Stomach (tissue), 8 donors: ENCODE measurements at regions not wholly inside any gene's neighbourhood (a gene's known extent, or its start where the extent isn't known, plus 50 kb on each side); places are given as distances from the start of the nearest gene placed in this dataset.

ENCODE experiments used
- DNase-seq, 2 donors: peaks; one replicate each; pipeline versions ENCODE4 v3.0.0 to v3.0.0-alpha.2; 2013 to 2019
- H3K27ac ChIP-seq, 5 donors: fragments of 200-600 bp in 4 of 5; sonication (generic) in 4 of 5; one replicate each; pipeline ENCODE4 v1.5.1; 2013 to 2019; ENCODE audit warnings: mild to moderate bottlenecking in 1 of 5, moderate library complexity in 1 of 5
- H3K27me3 ChIP-seq, 3 donors: fragments of 200-600 bp; sonication (generic); one replicate each; pipeline ENCODE4 v1.5.1; 2017 to 2019; ENCODE audit warnings: mixed run types in 1 of 3
- H3K36me3 ChIP-seq, 4 donors: fragments of 200-600 bp; sonication (generic); 1 replicate in 3 of 4; 2 replicates in 1 of 4; pipeline ENCODE4 v1.5.1; 2016 to 2019
- H3K4me1 ChIP-seq, 4 donors: fragments of 200-600 bp; sonication (generic); one replicate each; pipeline ENCODE4 v1.5.1; 2016 to 2019
- H3K4me3 ChIP-seq, 4 donors: fragments of 200-600 bp; sonication (generic) in 3 of 4; one replicate each; pipeline ENCODE4 v1.5.1; 2016 to 2019; ENCODE audit warnings: mild to moderate bottlenecking in 1 of 4
- H3K9me3 ChIP-seq, 4 donors: fragments of 200-600 bp; sonication (generic); one replicate each; pipeline ENCODE4 v1.5.1; 2016 to 2019
- EP300 ChIP-seq: sonication (generic); formaldehyde crosslinking; IDR thresholded peaks from one replicate; pipeline ENCODE4 v1.6.1; 2017; ENCODE audit warnings: antibody characterized with exemption
- POLR2A ChIP-seq, 4 donors: fragments of 450-650 bp; IDR thresholded peaks; one replicate each; pipeline ENCODE4 v1.6.1; 2016; ENCODE audit warnings: antibody characterized with exemption in 4 of 4, control low read depth in 2 of 4, mild to moderate bottlenecking in 1 of 4, moderate library complexity in 1 of 4
- POLR2AphosphoS5 ChIP-seq, 3 donors: sonication (generic); formaldehyde crosslinking; IDR thresholded peaks; one replicate each; pipeline ENCODE4 v1.6.1; 2016; ENCODE audit warnings: antibody characterized with exemption in 3 of 3
- WGBS, 5 donors: extraction: QIAGEN DNeasy Blood & Tissue Kit in 3 of 5; methylation state at CpG; one replicate each; pipeline versions ENCODE4 v1.1.5 to v1.1.7; 2013 to 2018; 5-methylcytosine and 5-hydroxymethylcytosine counted together
- intact Hi-C: fragments of 100-400 bp; cut with DNase I; formaldehyde crosslinking; loops from one replicate; pipeline ENCODE4 v1.15.1; 2023; ENCODE audit warnings: low total_unique reads
- TF ChIP-seq, protein P1 (sequence below), 7 experiments: fragments of 450-650 bp in 4 of 7; fragments of 200-600 bp in 3 of 7; sonication (generic) in 3 of 7; IDR thresholded peaks; one replicate each; pipeline ENCODE4 v1.5.1; 2016 to 2019; ENCODE audit warnings: antibody characterized with exemption in 7 of 7, control low read depth in 2 of 7, mild to moderate bottlenecking in 1 of 7
- donor health status: healthy with polysubstance abuse.
- donor health status: Bipolar disorder and iron deficiency.
- donor health status: healthy.

GRCh38 chr4:148654131-148654530, 211.9 kb upstream of the NR3C2 start:
- Histone ChIP-seq H3K4me3 (no peak overlapping the region), H3K27ac (no peak overlapping the region), H3K27me3 (no peaks in the 10 kb centered on the region), H3K4me1 (peaks cover 0 to 8% (median 0%) of the 10 kb centered on the region in 4 donors), H3K9me3 (no peaks in the 10 kb centered on the region), H3K36me3 (no peaks in the 10 kb centered on the region)
- WGBS, 5 donors: 87 to 98% (median 95%) methylated on average over 2 of the region's 2 CpGs
- DNase-seq: no peak
- TF ChIP-seq POLR2A (IDR thresholded peaks at IDR 0.05) (no peak), POLR2AphosphoS5 (IDR thresholded peaks at IDR 0.05) (no peak), EP300 (no peak)
- TF ChIP-seq, protein P1, sequence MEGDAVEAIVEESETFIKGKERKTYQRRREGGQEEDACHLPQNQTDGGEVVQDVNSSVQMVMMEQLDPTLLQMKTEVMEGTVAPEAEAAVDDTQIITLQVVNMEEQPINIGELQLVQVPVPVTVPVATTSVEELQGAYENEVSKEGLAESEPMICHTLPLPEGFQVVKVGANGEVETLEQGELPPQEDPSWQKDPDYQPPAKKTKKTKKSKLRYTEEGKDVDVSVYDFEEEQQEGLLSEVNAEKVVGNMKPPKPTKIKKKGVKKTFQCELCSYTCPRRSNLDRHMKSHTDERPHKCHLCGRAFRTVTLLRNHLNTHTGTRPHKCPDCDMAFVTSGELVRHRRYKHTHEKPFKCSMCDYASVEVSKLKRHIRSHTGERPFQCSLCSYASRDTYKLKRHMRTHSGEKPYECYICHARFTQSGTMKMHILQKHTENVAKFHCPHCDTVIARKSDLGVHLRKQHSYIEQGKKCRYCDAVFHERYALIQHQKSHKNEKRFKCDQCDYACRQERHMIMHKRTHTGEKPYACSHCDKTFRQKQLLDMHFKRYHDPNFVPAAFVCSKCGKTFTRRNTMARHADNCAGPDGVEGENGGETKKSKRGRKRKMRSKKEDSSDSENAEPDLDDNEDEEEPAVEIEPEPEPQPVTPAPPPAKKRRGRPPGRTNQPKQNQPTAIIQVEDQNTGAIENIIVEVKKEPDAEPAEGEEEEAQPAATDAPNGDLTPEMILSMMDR (IDR thresholded peaks at IDR 0.05): no peak
- intact Hi-C loops: no loop called here

DNA sequence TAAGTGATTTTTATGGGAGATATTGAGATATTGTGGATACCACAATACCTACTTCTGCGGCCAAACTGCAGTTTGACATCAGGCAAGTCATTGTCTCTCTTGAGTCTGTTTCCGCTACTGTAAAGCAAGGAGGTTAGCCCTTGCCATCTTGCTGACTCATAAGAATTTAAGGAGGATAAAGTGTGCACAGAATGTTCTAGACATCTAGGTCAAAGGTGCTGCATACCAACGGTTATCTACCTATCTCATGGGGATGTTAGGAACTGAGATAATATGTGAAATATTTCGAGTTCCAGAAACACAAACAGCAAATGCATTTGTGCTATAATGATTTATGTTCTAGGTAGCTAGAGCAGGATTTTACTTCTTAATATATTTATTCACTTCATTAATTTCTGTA, 211.5 kb upstream of the NR3C2 start:
- no peaks in the 10 kb centered on the region for H3K27me3 ChIP-seq
- TF ChIP-seq POLR2AphosphoS5 (IDR thresholded peaks at IDR 0.05): no peak
- TF ChIP-seq POLR2A (IDR thresholded peaks at IDR 0.05): no peak
- WGBS, 5 donors: 66 to 80% (median 74%) methylated on average over 4 of the region's 4 CpGs
- no peaks in the 10 kb centered on the region for H3K9me3 ChIP-seq
- intact Hi-C loops: no loop called here
- H3K27ac ChIP-seq: no peak overlapping the region
- no peak for DNase-seq
- no peak overlapping the region for H3K4me3 ChIP-seq
- peaks cover 0 to 8% (median 0%) of the 10 kb centered on the region in 4 donors for H3K4me1 ChIP-seq
- H3K36me3 ChIP-seq: no peaks in the 10 kb centered on the region

DNA sequence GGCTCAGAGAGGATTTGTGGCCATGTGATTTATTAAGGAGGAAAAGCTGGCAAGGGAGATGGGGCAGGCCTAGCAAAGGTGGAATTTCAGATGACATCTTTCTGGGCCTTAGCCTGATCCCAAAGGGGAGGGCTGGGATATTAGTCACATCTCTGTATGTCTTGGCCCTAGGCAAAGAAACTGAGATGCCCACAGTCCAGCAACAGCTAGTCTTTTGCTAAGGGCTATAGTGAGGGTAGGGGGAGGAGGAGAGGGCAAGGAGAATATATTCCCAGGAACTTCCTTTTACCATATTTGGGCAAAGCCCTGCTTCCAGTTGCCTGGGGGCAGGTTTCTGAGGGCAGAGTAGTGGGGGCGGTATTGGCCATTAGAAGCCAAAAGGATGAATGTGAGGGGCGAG, 209.8 kb upstream of the NR3C2 start:
- intact Hi-C loops: no loop called here
- H3K9me3 ChIP-seq: no peaks in the 10 kb centered on the region
- WGBS, 5 donors: 86 to 92% (median 88%) methylated on average over 2 of the region's 2 CpGs
- no peaks in the 10 kb centered on the region for H3K36me3 ChIP-seq
- TF ChIP-seq POLR2A (IDR thresholded peaks at IDR 0.05) (no peak), POLR2AphosphoS5 (IDR thresholded peaks at IDR 0.05) (no peak), EP300 (no peak)
- TF ChIP-seq, protein P1 (IDR thresholded peaks at IDR 0.05): no peak
- no peak for DNase-seq
- no peaks in the 10 kb centered on the region for H3K27me3 ChIP-seq
- H3K4me1 ChIP-seq: peaks cover 0 to 8% (median 0%) of the 10 kb centered on the region in 4 donors
- H3K27ac ChIP-seq: no peak overlapping the region
- no peak overlapping the region for H3K4me3 ChIP-seq

DNA sequence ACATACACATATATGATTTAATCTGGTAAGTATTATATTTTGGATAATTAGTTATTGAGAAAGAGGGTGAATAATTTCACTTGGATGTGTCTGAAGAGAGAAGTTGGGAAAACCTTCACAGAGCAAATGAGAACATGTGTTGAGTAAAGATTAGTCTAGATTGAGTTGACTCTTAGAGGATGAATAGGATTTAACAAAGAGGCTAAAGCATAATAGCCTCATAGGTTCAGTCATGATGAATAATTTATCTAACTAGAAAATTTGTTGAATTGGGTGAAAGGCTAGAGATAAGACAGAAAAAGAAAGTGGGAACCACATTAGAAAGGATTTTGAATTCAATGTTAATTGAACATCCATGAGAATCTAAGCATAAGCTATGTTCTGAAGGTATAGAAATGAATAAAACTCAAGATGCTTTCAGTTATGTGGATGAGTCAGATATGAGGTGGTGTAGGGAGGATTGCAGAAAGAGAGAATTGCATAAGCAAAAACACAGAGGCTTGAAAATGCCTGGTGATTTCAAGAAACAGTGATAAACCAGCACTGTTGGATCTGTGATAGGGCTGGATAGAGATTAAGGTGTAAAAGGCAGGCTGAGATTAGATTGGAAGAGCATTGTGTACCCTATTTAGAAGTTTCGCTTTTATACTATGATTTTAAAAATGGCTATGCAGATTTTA, 207.6 kb upstream of the NR3C2 start:
- WGBS, 5 donors: 35 to 80% (median 56%) methylated on average over 1 of the region's 1 CpG

More for the DNA sequence above, 207.6 kb upstream of the NR3C2 start:
- TF ChIP-seq POLR2AphosphoS5 (IDR thresholded peaks at IDR 0.05) (no peak), EP300 (no peak), POLR2A (IDR thresholded peaks at IDR 0.05) (no peak)
- TF ChIP-seq, protein P1 (IDR thresholded peaks at IDR 0.05): no peak
- intact Hi-C loops: no loop called here
- Histone ChIP-seq H3K27ac (no peak overlapping the region), H3K36me3 (no peaks in the 10 kb centered on the region), H3K4me3 (no peak overlapping the region), H3K4me1 (peaks cover 0 to 8% (median 0%) of the 10 kb centered on the region in 4 donors), H3K9me3 (no peaks in the 10 kb centered on the region), H3K27me3 (no peaks in the 10 kb centered on the region)
- DNase-seq: no peak
